SK-N-SH (cell line): ENCODE measurements at regions not wholly inside any gene's neighbourhood (a gene's known extent, or its start where the extent isn't known, plus 50 kb on each side); places are given as distances from the start of the nearest gene placed in this dataset.

ENCODE experiments used
- CTCF ChIA-PET: fragments of 300-600, 350-600 bp; formaldehyde crosslinking; extraction: SDS; loops from one replicate; lab custom pipeline; 2021; lab: Yijun Ruan, JAX
- POLR2A ChIA-PET: fragments of 350-600 bp; sonication (Branson Sonifier 250); formaldehyde crosslinking; extraction: SDS; loops from one replicate; lab custom pipeline; 2020; ENCODE audit warnings: antibody characterized with exemption, inconsistent platforms; lab: Yijun Ruan, JAX
- DNase-seq: peaks from one replicate; pipeline ENCODE4 v3.0.0; 2012
- H2AFZ ChIP-seq: fragments of 200-600 bp; sonication (generic); 2 replicates; pipeline ENCODE4 v1.8.1; 2016; ENCODE audit warnings: antibody characterized with exemption, mild to moderate bottlenecking, low read depth
- H3F3A ChIP-seq: fragments of 200-600 bp; sonication (generic); replicated peaks from 2 replicates; pipeline ENCODE3; 2016; ENCODE audit warnings: antibody characterized with exemption, mild to moderate bottlenecking; ENCODE audit not compliant: insufficient read depth
- H3K27ac ChIP-seq, 2 experiments: fragments of 200-500 bp in 1 of 2; fragments of 200-600 bp in 1 of 2; sonication (Bioruptor generic) in 1 of 2; sonication (generic), shearing (Covaris generic) in 1 of 2; 2 replicates each; pipeline versions ENCODE4 v1.5.1 to v1.6.1; 2014 to 2016; ENCODE audit warnings: low read depth in 2 of 2, inconsistent platforms in 1 of 2, low read length in 1 of 2, mild to moderate bottlenecking in 1 of 2, mixed read lengths in 1 of 2
- H3K27me3 ChIP-seq: fragments of 200-600 bp; sonication (generic), shearing (Covaris generic); 2 replicates; pipeline ENCODE4 v1.6.1; 2016; ENCODE audit warnings: mixed run types; ENCODE audit not compliant: insufficient read depth
- H3K36me3 ChIP-seq, 2 experiments: fragments of 200-500 bp in 1 of 2; fragments of 200-600 bp in 1 of 2; sonication (Bioruptor generic) in 1 of 2; sonication (generic) in 1 of 2; replicated peaks in 1 of 2; 2 replicates each; pipeline versions ENCODE3 to v1.5.1; 2014 to 2016; ENCODE audit warnings: low read length in 1 of 2, mild to moderate bottlenecking in 1 of 2; ENCODE audit not compliant: insufficient read depth in 2 of 2, control insufficient read depth in 1 of 2
- H3K4me1 ChIP-seq, 2 experiments: fragments of 200-500 bp in 1 of 2; fragments of 200-600 bp in 1 of 2; sonication (Bioruptor generic) in 1 of 2; sonication (generic), shearing (Covaris generic) in 1 of 2; 2 replicates each; pipeline versions ENCODE4 v1.5.1 to v1.6.1; 2014 to 2016; ENCODE audit warnings: low read depth in 1 of 2, low read length in 1 of 2, mixed run types in 1 of 2; ENCODE audit not compliant: insufficient read depth in 2 of 2, control insufficient read depth in 1 of 2
- H3K4me2 ChIP-seq: fragments of 200-600 bp; sonication (generic), shearing (Covaris generic); 2 replicates; pipeline ENCODE4 v1.6.1; 2017; ENCODE audit warnings: mixed run types
- H3K4me3 ChIP-seq, 2 experiments: fragments of 200-500 bp in 1 of 2; fragments of 200-600 bp in 1 of 2; sonication (Bioruptor generic) in 1 of 2; sonication (generic), shearing (Covaris generic) in 1 of 2; 2 replicates each; pipeline versions ENCODE4 v1.5.1 to v1.8.1; 2014 to 2016; ENCODE audit warnings: low read depth in 2 of 2, inconsistent platforms in 1 of 2, low read length in 1 of 2, mild to moderate bottlenecking in 1 of 2, mixed read lengths in 1 of 2, moderate library complexity in 1 of 2
- H3K79me2 ChIP-seq: fragments of 200-600 bp; sonication (generic); 2 replicates; pipeline ENCODE4 v1.8.1; 2017; ENCODE audit warnings: mild to moderate bottlenecking; ENCODE audit not compliant: insufficient read depth
- H3K9ac ChIP-seq: fragments of 200-600 bp; sonication (generic); 2 replicates; pipeline ENCODE4 v1.6.1; 2017; ENCODE audit warnings: mixed run types
- H3K9me2 ChIP-seq: fragments of 200-600 bp; sonication (generic); 2 replicates; pipeline ENCODE4 v1.6.1; 2017; ENCODE audit warnings: mixed run types
- H3K9me3 ChIP-seq: fragments of 200-600 bp; sonication (generic); 2 replicates; pipeline ENCODE4 v1.6.1; 2017; ENCODE audit warnings: mixed run types, mild to moderate bottlenecking, moderate library complexity
- H4K20me1 ChIP-seq: fragments of 200-600 bp; sonication (generic); 2 replicates; pipeline ENCODE4 v1.6.1; 2017; ENCODE audit warnings: mild to moderate bottlenecking, mixed run types; ENCODE audit not compliant: insufficient read depth
- EP300 ChIP-seq, 2 experiments: IDR thresholded peaks; 2 replicates each; pipeline versions ENCODE4 v1.4.0 to v1.6.1; 2012; ENCODE audit warnings: borderline replicate concordance in 1 of 2, low read depth in 1 of 2, low read length in 1 of 2
- FOSL2 ChIP-seq: IDR thresholded peaks from 2 replicates; pipeline ENCODE4 v1.4.0; 2012; ENCODE audit warnings: low read depth, mild to moderate bottlenecking, moderate library complexity, borderline replicate concordance
- GABPA ChIP-seq: IDR thresholded peaks from 2 replicates; pipeline ENCODE4 v1.4.0; 2012; ENCODE audit warnings: low read depth, mild to moderate bottlenecking
- GATA2 ChIP-seq: sonication (generic); formaldehyde crosslinking; IDR thresholded peaks from 2 replicates; pipeline ENCODE4 v1.5.0; 2020; ENCODE audit warnings: mild to moderate bottlenecking, missing genetic modification reagents
- JUND ChIP-seq: IDR thresholded peaks from 2 replicates; pipeline ENCODE4 v1.4.0; 2012
- NFIC ChIP-seq: IDR thresholded peaks from 2 replicates; pipeline ENCODE4 v1.4.0; 2012; ENCODE audit warnings: borderline replicate concordance
- NRF1 ChIP-seq: IDR thresholded peaks from 2 replicates; pipeline ENCODE4 v1.6.1; 2012; ENCODE audit warnings: low read depth, mild to moderate bottlenecking, low read length
- RCOR1 ChIP-seq: fragments of 150-350 bp; IDR thresholded peaks from 2 replicates; pipeline ENCODE4 v1.6.1; 2017; ENCODE audit warnings: antibody characterized with exemption, low read length
- SMC3 ChIP-seq: IDR thresholded peaks from 2 replicates; pipeline ENCODE4 v1.6.1; 2012; ENCODE audit warnings: low read depth, low read length, improper control_type of control experiment
- TAF1 ChIP-seq: IDR thresholded peaks from 2 replicates; pipeline ENCODE4 v1.6.1; 2012; ENCODE audit warnings: low read depth, mild to moderate bottlenecking, low read length, moderate library complexity, borderline replicate concordance
- YY1 ChIP-seq: IDR thresholded peaks from 2 replicates; pipeline ENCODE4 v1.4.0; 2012; ENCODE audit warnings: low read depth, mild to moderate bottlenecking
- WGBS: methylation state at CpG from one replicate; pipeline ENCODE4 v1.1.6; 2017; ENCODE audit warnings: low lambda C conversion rate; 5-methylcytosine and 5-hydroxymethylcytosine counted together
- TF ChIP-seq, protein P1 (sequence below): IDR thresholded peaks from 2 replicates; pipeline ENCODE4 v1.4.0; 2012; ENCODE audit warnings: low read depth, borderline replicate concordance
- TF ChIP-seq, protein P2 (sequence below): IDR thresholded peaks from 2 replicates; pipeline ENCODE4; 2012
- TF ChIP-seq, protein P3 (sequence below): fragments of 150-350 bp; IDR thresholded peaks from 2 replicates; pipeline ENCODE4 v1.6.1; 2017; ENCODE audit warnings: antibody characterized with exemption, low read length, low read depth, borderline replicate concordance
- TF ChIP-seq, protein P4 (sequence below): fragments of 150-350 bp; IDR thresholded peaks from 2 replicates; pipeline ENCODE4 v1.6.1; 2016; ENCODE audit warnings: mild to moderate bottlenecking, low read depth, low read length
- TF ChIP-seq, protein P5 (sequence below): fragments of 200-600 bp; sonication (generic); IDR thresholded peaks from 2 replicates; pipeline ENCODE4 v1.6.1; 2017; ENCODE audit warnings: antibody characterized with exemption, mild to moderate bottlenecking, moderate library complexity
- TF ChIP-seq, protein P6 (sequence below): IDR thresholded peaks from 2 replicates; pipeline ENCODE4 v1.4.0; 2012; ENCODE audit warnings: low read depth, borderline replicate concordance

DNA sequence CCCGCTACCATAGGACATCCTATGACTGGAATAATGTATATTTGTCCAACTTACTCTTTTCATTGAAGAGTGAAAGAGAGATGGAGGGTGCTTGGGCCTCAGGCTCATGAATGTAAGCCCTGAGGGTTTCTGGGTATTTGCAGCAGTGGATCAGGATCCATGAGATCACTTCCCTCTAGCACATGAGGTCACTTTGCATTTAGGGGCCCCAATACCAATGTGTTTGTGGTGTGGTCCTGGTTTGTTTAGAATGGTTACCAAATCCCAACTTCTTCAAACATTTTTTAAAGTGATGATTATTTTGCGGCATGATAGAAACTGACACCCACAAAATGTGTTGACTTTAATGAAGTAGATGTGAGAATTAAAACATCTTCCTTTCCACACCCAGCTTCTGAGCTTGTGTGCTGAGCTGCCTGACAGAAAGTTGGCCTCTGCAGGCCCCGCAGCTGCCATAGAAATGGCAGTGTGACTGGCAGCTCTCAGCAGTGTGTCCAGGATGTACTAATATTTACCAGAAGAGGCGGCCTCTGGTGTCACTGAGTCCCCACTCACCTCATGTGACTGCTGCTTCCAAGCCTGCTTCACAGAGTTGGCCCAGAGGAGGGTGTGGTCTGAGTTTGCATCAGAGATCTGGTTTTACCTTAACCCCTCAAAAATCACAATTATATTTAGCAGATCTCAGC lies 447.6 kb upstream of the NPVF start:
- no peaks in the 10 kb centered on the region for H3K9me2 ChIP-seq
- no peaks in the 10 kb centered on the region for H4K20me1 ChIP-seq
- no peak for DNase-seq
- ChIA-PET CTCF (interaction anchor here (0.6 kb wide), 1 partner anchor 923 kb away, joined by 3 read pairs; no protein-coding TSS in a partner anchor), POLR2A (no interaction called here)
- peaks cover 0 to 12% of the 10 kb centered on the region in 2 experiments; a peak in 2 of 4 replicates for H3K4me1 ChIP-seq
- 33% methylated on average over 4 of the region's 4 CpGs for whole genome bisulfite sequencing
- H3K4me3 ChIP-seq: no peak overlapping the region
- no peaks in the 10 kb centered on the region for H3K36me3 ChIP-seq
- H3K79me2 ChIP-seq: no peaks in the 10 kb centered on the region
- no peak overlapping the region for H3K9ac ChIP-seq
- H3F3A ChIP-seq: no peaks in the 10 kb centered on the region
- no peaks in the 10 kb centered on the region for H3K27me3 ChIP-seq
- H3K9me3 ChIP-seq: no peaks in the 10 kb centered on the region
- no peak overlapping the region for H3K4me2 ChIP-seq
- no peak overlapping the region for H3K27ac ChIP-seq
- TF ChIP-seq, protein P1, sequence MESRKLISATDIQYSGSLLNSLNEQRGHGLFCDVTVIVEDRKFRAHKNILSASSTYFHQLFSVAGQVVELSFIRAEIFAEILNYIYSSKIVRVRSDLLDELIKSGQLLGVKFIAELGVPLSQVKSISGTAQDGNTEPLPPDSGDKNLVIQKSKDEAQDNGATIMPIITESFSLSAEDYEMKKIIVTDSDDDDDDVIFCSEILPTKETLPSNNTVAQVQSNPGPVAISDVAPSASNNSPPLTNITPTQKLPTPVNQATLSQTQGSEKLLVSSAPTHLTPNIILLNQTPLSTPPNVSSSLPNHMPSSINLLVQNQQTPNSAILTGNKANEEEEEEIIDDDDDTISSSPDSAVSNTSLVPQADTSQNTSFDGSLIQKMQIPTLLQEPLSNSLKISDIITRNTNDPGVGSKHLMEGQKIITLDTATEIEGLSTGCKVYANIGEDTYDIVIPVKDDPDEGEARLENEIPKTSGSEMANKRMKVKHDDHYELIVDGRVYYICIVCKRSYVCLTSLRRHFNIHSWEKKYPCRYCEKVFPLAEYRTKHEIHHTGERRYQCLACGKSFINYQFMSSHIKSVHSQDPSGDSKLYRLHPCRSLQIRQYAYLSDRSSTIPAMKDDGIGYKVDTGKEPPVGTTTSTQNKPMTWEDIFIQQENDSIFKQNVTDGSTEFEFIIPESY: no peak
- TF ChIP-seq, protein P2, sequence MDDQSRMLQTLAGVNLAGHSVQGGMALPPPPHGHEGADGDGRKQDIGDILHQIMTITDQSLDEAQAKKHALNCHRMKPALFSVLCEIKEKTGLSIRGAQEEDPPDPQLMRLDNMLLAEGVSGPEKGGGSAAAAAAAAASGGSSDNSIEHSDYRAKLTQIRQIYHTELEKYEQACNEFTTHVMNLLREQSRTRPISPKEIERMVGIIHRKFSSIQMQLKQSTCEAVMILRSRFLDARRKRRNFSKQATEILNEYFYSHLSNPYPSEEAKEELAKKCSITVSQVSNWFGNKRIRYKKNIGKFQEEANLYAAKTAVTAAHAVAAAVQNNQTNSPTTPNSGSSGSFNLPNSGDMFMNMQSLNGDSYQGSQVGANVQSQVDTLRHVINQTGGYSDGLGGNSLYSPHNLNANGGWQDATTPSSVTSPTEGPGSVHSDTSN: no peak
- TF ChIP-seq EP300 (IDR thresholded peaks at IDR 0.05; ENCODE audit: borderline replicate concordance in 1 of 2, low read depth in 1 of 2, low read length in 1 of 2) (no peak), NFIC (no peak), SMC3 (no peak), JUND (no peak), NRF1 (no peak), GATA2 (CRISPR knock-in tag) (no peak), YY1 (no peak), RCOR1 (no peak), TAF1 (no peak), GABPA (no peak), FOSL2 (no peak)
- TF ChIP-seq, protein P3, sequence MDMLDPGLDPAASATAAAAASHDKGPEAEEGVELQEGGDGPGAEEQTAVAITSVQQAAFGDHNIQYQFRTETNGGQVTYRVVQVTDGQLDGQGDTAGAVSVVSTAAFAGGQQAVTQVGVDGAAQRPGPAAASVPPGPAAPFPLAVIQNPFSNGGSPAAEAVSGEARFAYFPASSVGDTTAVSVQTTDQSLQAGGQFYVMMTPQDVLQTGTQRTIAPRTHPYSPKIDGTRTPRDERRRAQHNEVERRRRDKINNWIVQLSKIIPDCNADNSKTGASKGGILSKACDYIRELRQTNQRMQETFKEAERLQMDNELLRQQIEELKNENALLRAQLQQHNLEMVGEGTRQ: no peak
- TF ChIP-seq, protein P4, sequence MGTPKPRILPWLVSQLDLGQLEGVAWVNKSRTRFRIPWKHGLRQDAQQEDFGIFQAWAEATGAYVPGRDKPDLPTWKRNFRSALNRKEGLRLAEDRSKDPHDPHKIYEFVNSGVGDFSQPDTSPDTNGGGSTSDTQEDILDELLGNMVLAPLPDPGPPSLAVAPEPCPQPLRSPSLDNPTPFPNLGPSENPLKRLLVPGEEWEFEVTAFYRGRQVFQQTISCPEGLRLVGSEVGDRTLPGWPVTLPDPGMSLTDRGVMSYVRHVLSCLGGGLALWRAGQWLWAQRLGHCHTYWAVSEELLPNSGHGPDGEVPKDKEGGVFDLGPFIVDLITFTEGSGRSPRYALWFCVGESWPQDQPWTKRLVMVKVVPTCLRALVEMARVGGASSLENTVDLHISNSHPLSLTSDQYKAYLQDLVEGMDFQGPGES: no peak
- TF ChIP-seq, protein P5, sequence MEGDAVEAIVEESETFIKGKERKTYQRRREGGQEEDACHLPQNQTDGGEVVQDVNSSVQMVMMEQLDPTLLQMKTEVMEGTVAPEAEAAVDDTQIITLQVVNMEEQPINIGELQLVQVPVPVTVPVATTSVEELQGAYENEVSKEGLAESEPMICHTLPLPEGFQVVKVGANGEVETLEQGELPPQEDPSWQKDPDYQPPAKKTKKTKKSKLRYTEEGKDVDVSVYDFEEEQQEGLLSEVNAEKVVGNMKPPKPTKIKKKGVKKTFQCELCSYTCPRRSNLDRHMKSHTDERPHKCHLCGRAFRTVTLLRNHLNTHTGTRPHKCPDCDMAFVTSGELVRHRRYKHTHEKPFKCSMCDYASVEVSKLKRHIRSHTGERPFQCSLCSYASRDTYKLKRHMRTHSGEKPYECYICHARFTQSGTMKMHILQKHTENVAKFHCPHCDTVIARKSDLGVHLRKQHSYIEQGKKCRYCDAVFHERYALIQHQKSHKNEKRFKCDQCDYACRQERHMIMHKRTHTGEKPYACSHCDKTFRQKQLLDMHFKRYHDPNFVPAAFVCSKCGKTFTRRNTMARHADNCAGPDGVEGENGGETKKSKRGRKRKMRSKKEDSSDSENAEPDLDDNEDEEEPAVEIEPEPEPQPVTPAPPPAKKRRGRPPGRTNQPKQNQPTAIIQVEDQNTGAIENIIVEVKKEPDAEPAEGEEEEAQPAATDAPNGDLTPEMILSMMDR: no peak
- TF ChIP-seq, protein P6, sequence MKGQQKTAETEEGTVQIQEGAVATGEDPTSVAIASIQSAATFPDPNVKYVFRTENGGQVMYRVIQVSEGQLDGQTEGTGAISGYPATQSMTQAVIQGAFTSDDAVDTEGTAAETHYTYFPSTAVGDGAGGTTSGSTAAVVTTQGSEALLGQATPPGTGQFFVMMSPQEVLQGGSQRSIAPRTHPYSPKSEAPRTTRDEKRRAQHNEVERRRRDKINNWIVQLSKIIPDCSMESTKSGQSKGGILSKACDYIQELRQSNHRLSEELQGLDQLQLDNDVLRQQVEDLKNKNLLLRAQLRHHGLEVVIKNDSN: no peak
- TF ChIP-seq, all 33 proteins: peak for 0
- no peak overlapping the region for H2AFZ ChIP-seq
